ENCODE measurements at regions not wholly inside any gene's neighbourhood (a gene's known extent, or its start where the extent isn't known, plus 50 kb on each side); places are given as distances from the start of the nearest gene placed in this dataset.

GRCh38 chr21:27110956-27111355 lies 144.1 kb upstream of the ADAMTS5 start:
- DNase-seq = no peak

DNA sequence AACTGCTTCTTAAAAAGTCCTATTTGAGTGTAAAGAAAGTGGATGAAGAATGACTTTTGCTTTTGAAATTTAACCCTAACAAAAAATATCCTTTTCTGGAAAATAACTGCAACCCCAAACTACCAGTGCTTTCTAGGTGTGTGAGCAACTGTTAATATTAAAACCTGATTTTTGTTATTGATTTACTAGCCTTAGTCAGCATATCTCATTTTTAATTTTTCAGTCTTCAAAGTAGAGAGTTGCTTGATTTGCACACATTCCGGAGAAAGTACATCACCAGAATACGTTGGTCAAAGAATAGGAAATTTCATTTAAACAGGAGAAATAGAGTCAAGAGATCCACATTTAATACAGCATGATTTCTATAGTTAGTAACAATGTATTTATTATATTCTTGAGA lies 141.8 kb upstream of the ADAMTS5 start:
- no peak for DNase-seq

DNA sequence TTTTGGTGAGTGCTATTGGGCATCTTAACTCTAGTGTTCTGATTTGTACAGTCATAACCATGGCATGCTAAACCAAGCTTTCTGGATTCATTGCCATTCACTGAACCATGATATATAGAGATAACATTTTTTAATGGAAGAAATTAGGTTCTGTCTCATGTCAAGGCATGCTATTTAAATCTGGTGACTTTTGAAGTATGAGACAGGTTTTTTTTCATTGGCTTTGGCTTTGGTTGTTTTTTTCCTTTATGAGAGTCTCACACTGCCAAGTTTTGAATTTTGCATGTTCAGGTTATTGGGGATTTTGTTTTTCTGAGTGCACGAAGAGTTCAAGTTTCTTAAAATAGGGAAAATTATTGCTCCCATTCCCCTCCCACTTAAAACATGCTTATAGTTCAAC lies 141.3 kb upstream of the ADAMTS5 start:
- no peak for DNase-seq

DNA sequence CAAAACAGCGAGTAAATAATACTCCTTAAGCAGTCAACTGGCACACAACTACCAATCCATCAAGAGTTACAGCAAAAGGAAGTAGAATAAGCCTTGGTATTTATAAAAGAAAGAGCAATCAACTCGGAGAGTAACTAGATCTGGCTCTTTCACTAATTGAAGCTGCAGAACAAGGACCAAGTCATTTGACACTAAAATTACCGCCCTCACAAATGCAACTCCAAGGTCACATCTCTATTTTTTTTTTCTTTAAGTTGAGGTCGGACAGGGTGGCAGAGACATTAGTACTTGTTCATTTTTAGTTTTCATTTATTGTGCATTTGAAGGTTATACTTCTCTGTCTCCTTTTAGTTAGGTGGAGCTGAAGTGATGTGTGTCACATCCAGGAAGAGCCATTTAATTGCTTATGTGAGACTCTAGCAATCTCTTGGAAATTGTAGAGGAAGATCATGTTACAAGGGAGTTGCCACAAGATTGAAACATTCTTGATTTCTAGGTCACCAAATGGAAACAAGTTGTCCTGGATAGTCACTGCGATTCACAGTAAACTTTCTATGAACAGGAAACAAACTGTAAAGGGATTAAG lies 138.1 kb upstream of the ADAMTS5 start:
- DNase-seq = no peak

DNA sequence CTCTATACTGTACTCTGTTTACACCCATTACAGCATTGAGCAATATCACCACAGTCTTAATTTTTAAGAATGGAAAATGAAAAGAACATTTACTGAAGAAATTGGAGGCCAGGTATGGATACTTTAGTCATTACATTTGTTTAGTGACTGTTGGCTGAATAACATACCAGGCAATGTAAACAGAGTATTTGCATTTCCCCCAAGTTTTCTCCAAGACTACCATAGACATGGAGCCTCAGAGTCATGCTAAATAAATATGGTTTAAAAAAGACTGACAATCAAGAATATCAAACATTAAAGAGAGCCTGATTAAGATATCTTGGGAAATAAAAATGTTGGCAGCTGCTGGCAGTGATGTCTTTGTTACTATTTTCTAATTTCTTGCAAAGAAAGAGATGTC lies 136.9 kb upstream of the ADAMTS5 start:
- DNase-seq = no peak

DNA sequence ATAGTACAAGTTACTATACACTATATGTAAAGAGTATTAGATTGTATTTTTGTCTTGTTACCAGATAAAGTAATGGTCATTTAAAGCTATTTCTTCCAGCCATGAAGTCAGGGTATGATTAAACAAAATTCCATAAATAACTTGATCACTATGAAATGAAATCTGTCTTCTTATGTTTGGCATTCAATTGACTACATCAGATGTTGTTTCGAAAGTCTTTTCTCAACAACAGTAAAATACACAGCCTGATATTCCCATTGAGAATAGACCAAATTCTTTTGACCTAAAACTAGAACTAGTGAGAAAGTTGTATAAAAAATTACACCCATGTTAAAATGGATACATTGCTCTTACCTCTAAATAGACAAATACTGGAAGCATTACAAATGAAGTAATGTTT lies 134.6 kb upstream of the ADAMTS5 start:
- DNase-seq = no peak

- DNase-seq = no peak
Observed at GRCh38 chr21:27094184-27094948, 127.5 kb upstream of the ADAMTS5 start.

GRCh38 chr21:27086630-27087029 lies 119.7 kb upstream of the ADAMTS5 start:
- DNase-seq = no peak

- no peak for DNase-seq
Observed at GRCh38 chr21:27086186-27086585, 119.3 kb upstream of the ADAMTS5 start.

DNA sequence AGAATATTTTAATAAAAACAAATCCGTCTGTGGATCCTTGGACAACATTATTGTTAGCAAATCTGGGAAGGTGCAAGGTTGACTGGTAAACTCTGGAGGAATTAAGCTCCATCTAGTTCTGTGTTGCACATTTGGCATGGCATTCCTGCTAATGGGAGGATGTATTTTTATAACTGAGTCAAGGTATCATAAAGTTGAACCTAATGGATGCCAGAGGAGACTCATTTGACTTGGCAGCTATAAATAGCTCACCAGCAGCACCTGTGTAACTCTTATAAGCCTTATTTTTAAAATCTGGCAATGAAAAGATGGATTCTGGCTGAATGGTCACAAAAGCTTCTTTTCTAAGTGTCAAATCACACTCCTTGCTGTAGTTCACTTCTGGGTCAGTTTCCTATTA lies 118.5 kb upstream of the ADAMTS5 start:
- DNase-seq = no peak

- DNase-seq = no peak
Observed at GRCh38 chr21:27083144-27083543, 116.3 kb upstream of the ADAMTS5 start.

GRCh38 chr21:27082431-27083010 lies 115.6 kb upstream of the ADAMTS5 start:
- no peak for DNase-seq

DNA sequence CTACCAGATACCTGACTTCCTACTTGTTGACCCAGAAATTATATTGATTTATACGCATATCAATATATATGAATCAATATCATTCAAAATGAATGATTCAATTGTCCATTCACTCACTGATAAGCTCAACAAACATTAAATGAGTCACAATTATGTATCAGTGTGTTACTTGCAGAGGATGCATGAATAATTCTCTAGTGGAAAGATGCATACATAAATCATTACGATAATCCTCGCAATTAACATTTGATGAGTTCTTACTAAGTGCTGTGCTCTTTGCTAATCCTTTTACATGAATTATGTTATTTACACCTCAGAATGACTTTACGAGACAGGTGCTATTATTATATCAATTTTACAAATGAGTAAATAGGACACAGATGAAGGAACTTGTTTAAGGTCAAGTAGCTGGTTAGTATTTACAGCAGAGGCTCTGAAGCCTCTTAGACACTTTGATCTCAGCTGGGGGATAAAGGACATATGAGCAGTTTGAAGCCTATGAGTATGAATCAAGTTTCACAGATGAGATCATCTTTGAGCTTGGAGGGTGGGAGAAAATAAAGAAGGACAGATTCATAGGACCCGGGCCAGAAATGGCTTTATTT lies 112.8 kb upstream of the ADAMTS5 start:
- DNase-seq = no peak

GRCh38 chr21:27078915-27079314 lies 112.0 kb upstream of the ADAMTS5 start:
- DNase-seq = no peak

GRCh38 chr21:27077501-27077900 lies 110.6 kb upstream of the ADAMTS5 start:
- no peak for DNase-seq

GRCh38 chr21:27076025-27076424 lies 109.1 kb upstream of the ADAMTS5 start:
- DNase-seq = no peak

DNA sequence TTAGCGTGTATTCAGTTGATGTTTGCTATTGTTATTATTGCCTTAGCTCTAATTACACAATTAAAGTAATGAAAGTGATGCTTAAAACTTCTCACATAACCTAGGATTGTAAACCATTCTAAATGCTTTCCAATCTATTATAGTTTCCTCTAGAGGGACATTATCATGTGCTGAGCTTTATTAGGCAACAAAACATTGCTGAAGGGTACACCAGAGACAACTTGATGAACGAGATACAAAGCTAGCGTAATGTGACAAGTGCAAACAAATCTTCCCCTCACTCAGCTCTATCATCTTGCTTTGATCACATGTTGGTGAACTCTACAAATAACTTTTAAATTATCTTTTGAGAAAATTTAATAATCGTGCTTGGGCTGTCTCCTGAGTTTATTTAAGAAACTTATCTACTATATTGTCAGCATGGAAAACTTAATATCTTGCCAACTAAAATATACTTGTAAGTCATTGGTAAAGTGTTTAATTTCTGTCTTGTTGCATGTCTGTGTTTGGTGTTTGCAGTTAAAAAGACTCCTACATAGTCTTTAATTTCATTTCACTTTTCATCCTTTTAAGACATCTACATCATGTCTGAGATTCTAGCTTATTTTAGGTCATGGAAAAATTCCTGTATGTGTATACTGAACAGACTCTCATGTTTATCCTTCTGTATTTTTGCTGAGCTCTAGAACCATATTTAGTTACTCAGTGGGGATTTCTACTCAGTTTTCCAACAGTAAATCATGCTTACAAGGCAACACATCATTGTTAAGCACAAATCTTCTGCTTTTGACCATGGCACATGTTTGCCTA lies 104.2 kb upstream of the ADAMTS5 start:
- DNase-seq = no peak

- DNase-seq = no peak
Observed at GRCh38 chr21:27068811-27069210, 101.9 kb upstream of the ADAMTS5 start.

GRCh38 chr21:27067226-27067625 lies 100.3 kb upstream of the ADAMTS5 start:
- DNase-seq = no peak

DNA sequence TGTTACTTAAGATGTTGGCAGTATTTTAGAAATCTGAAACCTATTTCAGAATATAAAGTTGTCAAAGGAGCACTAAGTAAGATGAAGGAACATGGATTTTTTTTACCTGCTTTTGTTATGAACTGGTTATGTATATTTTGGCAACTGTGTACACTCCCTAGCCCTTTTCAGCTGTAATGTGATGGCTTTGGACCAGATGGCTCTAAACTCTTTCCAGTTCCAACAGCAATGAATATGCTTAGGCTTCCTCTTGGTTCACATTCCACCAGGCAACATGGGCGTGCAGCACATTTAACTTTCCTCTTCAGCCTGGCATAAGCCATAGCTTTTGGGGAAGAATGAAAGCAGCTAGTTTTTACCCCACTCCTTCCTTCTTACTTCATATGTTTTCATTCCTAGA lies 95.6 kb upstream of the ADAMTS5 start:
- DNase-seq = no peak

DNA sequence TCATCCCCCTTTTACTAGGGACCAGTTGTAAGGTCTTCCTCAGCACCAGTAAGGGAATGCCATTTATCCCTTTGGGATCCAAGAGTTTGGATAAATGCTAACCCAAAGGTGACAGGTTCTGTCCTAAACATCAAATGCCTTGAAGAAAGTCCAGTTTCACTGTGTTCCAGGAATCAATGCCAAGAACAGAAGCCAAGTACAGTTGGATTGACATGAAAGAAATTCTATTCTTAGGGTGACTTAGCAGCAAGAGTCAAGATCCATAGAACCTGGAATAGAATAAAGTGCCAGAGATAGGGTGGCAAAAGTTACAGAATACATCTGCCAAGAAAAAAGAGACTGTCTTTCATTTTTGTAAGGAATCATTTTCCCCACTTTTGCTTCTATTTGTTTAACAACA lies 94.9 kb upstream of the ADAMTS5 start:
- DNase-seq = no peak

- DNase-seq = no peak
Observed at GRCh38 chr21:27060190-27060589, 93.3 kb upstream of the ADAMTS5 start.

Measured in NCI-H2081 treated with DMSO at 0.1 percent for 48 hours (cell line).